Left lung (tissue), 4 donors: ENCODE measurements at regions not wholly inside any gene's neighbourhood (a gene's known extent, or its start where the extent isn't known, plus 50 kb on each side); places are given as distances from the start of the nearest gene placed in this dataset.

Source experiments
- ATAC-seq: fragments of 200-7000 bp; cut with Tn5 transposase; one replicate; pipeline ENCODE4 v1.9.1; 2020; ENCODE audit warnings: moderate library complexity
- DNase-seq, 4 donors: peaks; one replicate each; pipeline ENCODE4 v3.0.0-alpha.2; 2013 to 2020
- H3K27ac ChIP-seq, 2 donors: fragments of 200-600 bp; sonication (generic) in 1 of 2; one replicate each; pipeline versions ENCODE4 v1.5.0 to v1.8.0; 2020 to 2021
- H3K27me3 ChIP-seq, 2 donors: fragments of 200-600 bp; sonication (generic) in 1 of 2; one replicate each; pipeline versions ENCODE4 v1.5.0 to v1.8.0; 2020 to 2021
- H3K36me3 ChIP-seq, 2 donors: fragments of 200-600 bp; sonication (generic) in 1 of 2; one replicate each; pipeline versions ENCODE4 v1.5.0 to v1.8.0; 2020 to 2021
- H3K4me1 ChIP-seq, 2 donors: fragments of 200-600 bp; one replicate each; pipeline ENCODE4 v1.8.0; 2021
- H3K4me3 ChIP-seq, 2 donors: fragments of 200-600 bp; sonication (generic) in 1 of 2; one replicate each; pipeline versions ENCODE4 v1.5.0 to v1.8.0; 2020 to 2021; ENCODE audit warnings: mild to moderate bottlenecking in 1 of 2
- H3K9me3 ChIP-seq, 2 donors: fragments of 200-600 bp; sonication (generic) in 1 of 2; one replicate each; pipeline versions ENCODE4 v1.5.0 to v1.8.0; 2020 to 2021
- CTCF ChIP-seq, 2 donors: fragments of 200-600 bp; sonication (generic) in 1 of 2; IDR thresholded peaks; one replicate each; pipeline versions ENCODE4 v1.5.0 to v1.8.0; 2021; ENCODE audit warnings: antibody characterized with exemption in 2 of 2
- intact Hi-C, 2 donors: fragments of 100-400 bp; cut with DNase I; formaldehyde crosslinking; loops; one replicate each; pipeline versions ENCODE4 v1.11.2 to v1.14.2; 2022
- donor health status: DM: no; HTN: yes; CAD: no.
- donor health status: DM: no; HTN: no; CAD: no.

- Histone ChIP-seq H3K36me3 (no peaks in the 10 kb centered on the region), H3K27ac (no peak overlapping the region), H3K4me1 (peaks cover 15 to 56% of the 10 kb centered on the region in 2 donors), H3K9me3 (no peaks in the 10 kb centered on the region), H3K4me3 (no peak overlapping the region), H3K27me3 (no peaks in the 10 kb centered on the region)
- intact Hi-C loops, result loop anchor here in 1 of 2 donors (5.0 to 10.0 kb wide), 2 partner anchors 66 to 543 kb away; no protein-coding TSS in a partner anchor
- ATAC-seq (no peak), DNase-seq (no peak)
- TF ChIP-seq CTCF (IDR thresholded peaks at IDR 0.05), result no peak
Measured at GRCh38 chr10:63710703-63711102, 189.5 kb downstream of the REEP3 start.

GRCh38 chr10:63711361-63711760 is 190.2 kb downstream of the REEP3 start:
- no peaks in the 10 kb centered on the region for H3K27me3 ChIP-seq
- no peak overlapping the region for H3K4me3 ChIP-seq
- H3K9me3 ChIP-seq, result no peaks in the 10 kb centered on the region
- DNase-seq, result peak in 1 of 4 donors; percentile 27
- H3K4me1 ChIP-seq, result peaks cover 15 to 56% of the 10 kb centered on the region in 2 donors
- intact Hi-C loops, result loop anchor here in 1 of 2 donors (5.0 to 10.0 kb wide), 2 partner anchors 67 to 544 kb away; no protein-coding TSS in a partner anchor
- no peak for TF ChIP-seq CTCF (IDR thresholded peaks at IDR 0.05)
- ATAC-seq, result peak; percentile 48
- no peaks in the 10 kb centered on the region for H3K36me3 ChIP-seq
- peak overlapping the region; percentile 61 to 63 for H3K27ac ChIP-seq

- Histone ChIP-seq H3K36me3 (no peaks in the 10 kb centered on the region), H3K4me3 (no peak overlapping the region), H3K27ac (peak overlapping the region; percentile 61 to 63), H3K27me3 (no peaks in the 10 kb centered on the region), H3K9me3 (no peaks in the 10 kb centered on the region), H3K4me1 (peaks cover 11 to 49% of the 10 kb centered on the region in 2 donors)
- intact Hi-C loops, result loop anchor here in 1 of 2 donors (5.0 to 10.0 kb wide), 2 partner anchors 67 to 545 kb away; no protein-coding TSS in a partner anchor
- no peak for TF ChIP-seq CTCF (IDR thresholded peaks at IDR 0.05)
- ATAC-seq (peak; percentile 88), DNase-seq (peak in 3 of 4 donors; percentile 83 to 92 (median 89))
Measured at GRCh38 chr10:63711867-63712716, 190.9 kb downstream of the REEP3 start.

- Histone ChIP-seq H3K4me3 (no peak overlapping the region), H3K9me3 (no peaks in the 10 kb centered on the region), H3K27ac (peak overlapping the region; percentile 61 to 63), H3K36me3 (no peaks in the 10 kb centered on the region), H3K27me3 (no peaks in the 10 kb centered on the region), H3K4me1 (peaks cover 11 to 42% of the 10 kb centered on the region in 2 donors)
- TF ChIP-seq CTCF (IDR thresholded peaks at IDR 0.05), result no peak
- intact Hi-C loops, result loop anchor here in 1 of 2 donors (5.0 to 10.0 kb wide), 2 partner anchors 68 to 545 kb away; no protein-coding TSS in a partner anchor
- ATAC-seq (no peak), DNase-seq (no peak)
Measured at GRCh38 chr10:63712717-63713115, 191.5 kb downstream of the REEP3 start.
